HG03066 (cell line): ENCODE measurements at regions not wholly inside any gene's neighbourhood (a gene's known extent, or its start where the extent isn't known, plus 50 kb on each side); places are given as distances from the start of the nearest gene placed in this dataset.
"Not testable (repeated sequence)": the region's sequence is repeated elsewhere in the genome, so short reads cannot be mapped to it uniquely, and the experiment has no call there.

Experiments
- ATAC-seq: cut with Tn5 transposase; IDR thresholded peaks from one replicate; pipeline ENCODE4 v1.9.1; 2021; ENCODE audit warnings: low read depth; ENCODE audit not compliant: unreplicated experiment

DNA sequence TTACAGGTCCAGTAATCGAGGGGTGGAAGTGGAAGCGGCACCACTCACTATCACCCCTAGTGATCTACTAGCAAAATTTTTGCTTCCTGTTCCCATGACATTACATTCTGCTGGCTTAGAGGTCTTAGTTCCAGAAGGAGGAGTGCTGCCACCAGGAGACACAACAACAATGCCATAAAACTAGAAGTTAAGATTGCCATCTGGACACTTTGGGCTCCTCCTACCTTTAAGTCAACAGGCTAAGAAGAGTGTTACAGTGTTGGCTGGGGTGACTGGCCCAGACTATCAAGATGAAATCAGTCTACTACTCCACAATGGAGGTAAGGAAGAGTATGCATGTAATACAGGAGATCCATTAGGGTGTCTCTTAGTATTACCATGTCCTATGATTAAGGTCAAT lies 498.5 kb upstream of the ATXN7L3B start:
- ATAC-seq: not testable (repeated sequence)

DNA sequence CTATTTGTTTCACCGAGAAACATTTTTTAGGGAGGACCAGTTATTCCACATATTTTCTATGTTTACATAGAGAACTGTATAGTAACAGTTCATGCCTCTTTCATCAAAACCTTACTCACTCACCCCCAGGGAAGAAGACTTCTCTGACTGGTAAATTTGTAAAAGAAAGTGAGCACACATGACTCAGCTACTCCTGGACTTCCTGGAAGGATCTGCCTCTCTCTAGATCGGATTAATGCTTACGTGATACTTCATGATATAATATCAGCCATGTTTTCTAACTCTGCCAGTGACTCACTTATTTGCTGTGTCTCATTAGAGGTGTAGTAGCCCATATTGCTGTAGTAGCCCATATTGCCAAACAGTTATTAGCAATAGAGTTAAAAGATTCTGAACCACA lies 494.3 kb upstream of the ATXN7L3B start:
- ATAC-seq: no peak

DNA sequence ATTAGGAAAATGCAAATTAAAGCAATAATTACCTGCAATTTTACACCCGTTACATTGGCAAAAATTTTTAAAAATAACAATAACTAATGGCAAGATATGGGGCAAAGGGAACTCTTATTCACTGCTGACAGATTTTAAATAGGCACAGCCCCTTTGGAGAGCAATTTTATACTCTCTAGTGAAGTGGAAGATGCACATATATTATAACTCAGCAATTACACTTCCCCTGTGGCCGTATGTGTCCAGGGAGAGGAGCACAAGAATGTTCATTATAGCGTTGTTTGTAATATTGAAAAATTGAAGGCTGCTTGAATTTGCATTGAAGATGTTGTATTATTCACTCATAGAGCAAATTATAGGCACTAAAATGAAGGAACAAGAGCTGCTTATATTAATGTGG lies 488.3 kb upstream of the ATXN7L3B start:
- ATAC-seq: no peak

GRCh38 chr12:74051848-74052247 lies 485.8 kb upstream of the ATXN7L3B start:
- ATAC-seq: no peak

- no peak for ATAC-seq
These were observed 471.2 kb upstream of the ATXN7L3B start for GRCh38 chr12:74066476-74066875.

DNA sequence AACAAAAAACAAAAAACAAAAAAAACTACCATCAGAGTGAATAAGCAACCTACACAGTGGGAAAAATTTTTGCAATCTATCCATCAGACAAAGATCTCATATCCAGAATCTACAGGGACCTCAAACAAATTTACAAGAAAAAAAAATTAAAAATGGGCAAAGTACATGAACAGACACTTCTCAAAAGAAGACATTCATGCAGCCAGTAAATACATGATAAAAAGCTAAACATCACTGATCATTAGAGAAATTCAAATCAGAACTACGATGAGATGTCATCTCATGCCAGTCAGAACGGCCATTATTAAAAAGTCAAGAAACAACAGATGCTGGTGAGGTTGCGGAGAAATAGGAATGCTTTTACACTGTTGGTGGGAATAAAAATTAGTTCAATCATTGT lies 466.5 kb upstream of the ATXN7L3B start:
- ATAC-seq: no peak

DNA sequence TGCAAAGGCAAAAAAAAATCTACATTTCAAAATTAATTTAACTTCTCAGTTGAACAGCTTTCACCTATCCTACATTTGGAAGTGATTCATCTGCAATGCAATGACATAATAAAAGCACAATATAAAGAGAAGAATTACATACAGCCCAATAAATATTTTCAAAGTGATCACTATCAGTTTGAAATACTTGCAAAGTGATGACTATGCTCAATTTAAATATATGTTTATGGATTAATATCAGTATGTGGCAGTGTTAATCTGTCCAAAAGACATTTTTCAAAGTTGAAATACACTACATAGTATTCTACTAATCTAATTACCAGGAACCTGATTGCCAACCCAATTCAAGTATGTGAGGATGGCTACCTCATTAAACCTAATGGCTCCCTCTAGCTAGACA lies 460.7 kb upstream of the ATXN7L3B start:
- ATAC-seq: no peak

DNA sequence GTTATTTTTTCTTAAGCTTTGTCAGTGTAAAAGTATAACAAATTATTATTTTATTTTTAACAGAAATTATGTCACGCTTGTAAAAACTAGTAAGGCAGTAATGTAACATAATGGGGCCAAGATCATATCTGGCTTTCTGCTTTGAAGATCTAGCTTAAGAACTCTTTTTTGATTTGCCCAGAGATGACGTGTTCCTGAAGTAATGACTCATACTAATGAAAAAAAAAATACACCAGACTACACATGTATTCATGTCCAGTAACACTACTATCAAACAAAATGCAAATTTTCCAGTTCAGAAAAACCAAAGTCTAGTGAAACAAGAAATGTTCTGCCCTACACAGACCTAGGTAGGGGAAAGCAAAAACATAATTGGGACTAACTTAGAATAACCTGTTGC lies 432.2 kb upstream of the ATXN7L3B start:
- no peak for ATAC-seq

GRCh38 chr12:74108729-74109128 lies 428.9 kb upstream of the ATXN7L3B start:
- no peak for ATAC-seq

- no peak for ATAC-seq
These were observed 425.8 kb upstream of the ATXN7L3B start for GRCh38 chr12:74111688-74112360.

DNA sequence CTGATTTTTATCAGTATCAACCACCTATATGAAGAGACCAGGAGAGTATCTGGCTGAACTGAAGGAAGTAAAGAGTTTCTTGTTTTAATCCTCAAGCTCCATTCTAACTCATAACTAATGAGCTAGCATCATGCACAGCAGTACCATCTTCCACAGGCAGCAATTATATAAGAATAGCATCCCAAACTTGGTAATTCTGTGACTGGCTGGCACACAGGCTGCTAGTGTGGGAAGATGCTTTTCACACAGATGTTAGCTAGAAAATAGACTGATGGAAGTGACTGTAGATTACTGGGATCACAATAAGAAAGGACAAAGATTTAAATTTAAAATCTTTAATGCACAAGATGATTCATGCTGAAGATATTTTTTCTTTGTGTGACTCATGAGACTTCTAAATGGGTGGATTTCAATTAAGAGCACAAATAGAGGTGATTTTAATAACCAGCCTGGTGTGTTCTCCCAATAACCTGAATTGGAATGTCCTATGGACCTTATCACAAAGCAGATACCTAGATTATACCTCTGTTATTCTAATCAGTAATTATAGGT lies 417.7 kb upstream of the ATXN7L3B start:
- ATAC-seq: no peak

GRCh38 chr12:74120644-74121043 lies 417.0 kb upstream of the ATXN7L3B start:
- ATAC-seq: no peak

DNA sequence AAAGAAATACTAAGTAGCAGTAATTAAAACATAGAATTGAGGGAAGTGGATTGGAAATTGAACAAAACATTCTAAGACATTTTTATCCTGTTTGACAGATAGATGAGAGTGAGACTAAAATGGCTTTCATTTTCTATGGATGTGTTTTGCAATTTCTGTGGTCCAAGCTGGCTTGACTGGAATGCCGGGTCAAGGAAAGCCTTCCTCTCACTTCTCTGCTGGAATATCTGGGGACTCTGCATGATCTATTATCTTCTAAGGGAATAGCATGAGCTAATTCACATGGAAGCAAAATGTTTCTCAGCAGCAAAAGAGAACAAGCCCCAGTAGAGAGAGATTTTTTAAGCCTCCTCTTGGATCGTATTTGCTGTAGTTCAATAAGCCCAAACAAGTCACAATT lies 407.9 kb upstream of the ATXN7L3B start:
- ATAC-seq: no peak

DNA sequence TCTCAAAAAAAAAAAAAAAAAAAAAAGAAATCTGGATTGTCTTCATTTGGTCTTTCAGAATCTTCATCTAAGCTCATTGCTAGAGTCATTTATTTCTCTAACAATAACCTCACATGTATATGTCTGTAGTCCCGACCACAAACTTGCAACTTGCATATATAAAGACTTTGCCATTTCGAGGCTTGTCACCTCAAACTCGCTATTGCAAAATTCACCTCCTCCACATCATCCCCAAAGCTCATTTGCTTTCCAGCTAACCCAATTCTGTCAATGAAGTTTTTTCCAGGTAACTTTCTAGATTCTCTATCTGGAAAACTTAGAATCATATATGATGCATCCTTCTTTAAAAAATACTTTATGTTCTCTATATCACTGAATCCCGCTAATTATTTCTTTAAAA lies 393.2 kb upstream of the ATXN7L3B start:
- no peak for ATAC-seq

GRCh38 chr12:74145328-74145727 lies 392.3 kb upstream of the ATXN7L3B start:
- ATAC-seq: no peak

DNA sequence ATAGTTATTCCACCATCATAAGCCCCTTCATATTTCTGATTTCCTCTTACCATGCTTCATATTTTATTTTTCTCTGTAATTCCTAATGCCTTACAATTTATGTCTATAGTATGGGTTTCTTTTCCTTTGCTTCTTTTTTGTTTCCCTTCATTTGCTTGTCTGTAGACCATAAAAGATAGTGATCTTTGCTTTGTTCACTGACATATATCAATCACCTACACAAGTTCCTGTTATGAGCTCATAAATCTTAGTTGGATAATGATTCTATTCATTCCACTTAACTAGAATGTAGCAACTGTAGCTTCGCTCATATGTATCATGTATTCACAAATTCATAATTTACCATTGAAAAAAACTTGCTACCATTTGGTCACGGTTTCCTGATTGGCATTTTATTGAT lies 388.8 kb upstream of the ATXN7L3B start:
- ATAC-seq: no peak

DNA sequence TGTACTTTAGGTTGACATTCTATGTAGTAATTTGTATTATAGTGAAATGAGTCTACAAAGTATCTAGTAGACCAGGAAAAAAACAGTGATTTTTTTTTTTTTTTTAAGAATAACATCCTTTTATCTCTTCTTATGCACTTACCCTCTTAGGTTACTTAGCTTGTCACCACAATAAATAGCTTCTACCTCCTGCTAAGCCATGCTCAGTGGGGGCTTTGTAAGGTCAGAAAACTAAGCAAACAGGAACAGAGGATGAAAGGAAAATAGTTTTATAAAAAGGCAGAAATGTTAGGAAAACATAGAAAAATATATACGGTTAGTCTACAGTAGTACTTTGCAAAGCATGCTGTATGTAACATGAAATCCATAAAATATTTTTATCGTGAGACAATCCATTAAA lies 385.3 kb upstream of the ATXN7L3B start:
- ATAC-seq: no peak

- no peak for ATAC-seq
These were observed 371.5 kb upstream of the ATXN7L3B start for GRCh38 chr12:74166096-74166495.

DNA sequence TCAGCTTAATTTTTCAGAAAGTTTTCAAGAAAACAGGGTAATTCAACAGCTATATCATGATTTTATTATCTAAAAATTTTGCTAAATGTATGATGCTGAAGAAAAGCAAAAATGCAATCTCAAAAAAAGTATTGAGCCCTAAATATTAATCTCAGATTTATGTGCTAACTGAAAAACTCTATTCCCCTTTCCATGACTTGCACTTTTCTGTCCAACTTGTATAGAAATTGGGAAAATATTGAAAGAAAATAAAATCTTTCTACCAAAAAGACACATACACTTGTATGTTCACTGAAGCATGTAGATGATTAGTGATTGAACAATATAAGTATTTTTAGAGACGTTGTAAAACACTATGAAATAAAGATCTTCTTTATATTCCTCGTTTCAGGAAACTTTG lies 368.0 kb upstream of the ATXN7L3B start:
- no peak for ATAC-seq

GRCh38 chr12:74170645-74171477 lies 366.8 kb upstream of the ATXN7L3B start:
- no peak for ATAC-seq

DNA sequence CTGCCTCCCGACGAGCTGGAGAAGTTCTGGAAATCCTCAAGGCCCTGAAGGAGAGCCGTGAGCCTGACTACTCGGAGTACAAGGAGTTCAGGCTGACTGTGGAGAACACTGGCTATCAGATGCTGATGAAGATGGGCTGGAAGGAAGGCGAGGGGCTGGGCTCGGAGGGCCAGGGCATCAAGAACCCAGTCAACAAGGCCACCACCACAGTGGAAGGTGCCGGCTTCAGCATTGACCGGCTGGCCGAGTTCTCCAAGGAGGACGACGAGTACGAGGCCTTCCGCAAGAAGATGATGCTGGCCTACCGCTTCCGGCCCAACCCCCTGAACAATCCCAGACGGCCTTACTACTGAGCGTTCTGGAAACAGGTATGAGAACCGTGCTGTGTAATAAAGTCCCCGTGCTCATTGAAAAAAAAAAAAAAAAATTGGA lies 366.1 kb upstream of the ATXN7L3B start:
- ATAC-seq: no peak

- ATAC-seq: not testable (repeated sequence)
These were observed 362.7 kb upstream of the ATXN7L3B start for GRCh38 chr12:74174961-74175360.
